Stimulated activated CD8-positive, alpha-beta memory T cell treated with anti-CD3 and anti-CD28 coated beads, Interleukin-12 subunit alpha, Interleukin-12 subunit beta, amount 100 ng/mL, for 24 hours (primary cell): ENCODE measurements at regions not wholly inside any gene's neighbourhood (a gene's known extent, or its start where the extent isn't known, plus 50 kb on each side); places are given as distances from the start of the nearest gene placed in this dataset.
"Not testable (repeated sequence)": the region's sequence is repeated elsewhere in the genome, so short reads cannot be mapped to it uniquely, and the experiment has no call there.

Source experiments
- DNase-seq: peaks from one replicate; pipeline ENCODE4 v3.0.0-alpha.2; 2020; ENCODE audit errors: extremely low read depth

GRCh38 chr12:131436922-131437705 is 273.8 kb upstream of the SFSWAP start:
- no peak for DNase-seq

- DNase-seq, result no peak
Observed at GRCh38 chr12:131437706-131438492, 273.0 kb upstream of the SFSWAP start.

- DNase-seq, result not testable (repeated sequence)
Observed at GRCh38 chr12:131438493-131438835, 272.4 kb upstream of the SFSWAP start.

- DNase-seq, result no peak
Observed at GRCh38 chr12:131438881-131439280, 272.0 kb upstream of the SFSWAP start.

- not testable (repeated sequence) for DNase-seq
Observed at GRCh38 chr12:131439752-131440151, 271.1 kb upstream of the SFSWAP start.

- not testable (repeated sequence) for DNase-seq
Observed at GRCh38 chr12:131440209-131441059, 270.5 kb upstream of the SFSWAP start.

GRCh38 chr12:131441060-131441396 is 269.9 kb upstream of the SFSWAP start:
- DNase-seq, result no peak

GRCh38 chr12:131441638-131442336 is 269.1 kb upstream of the SFSWAP start:
- no peak for DNase-seq

- DNase-seq, result no peak
Observed at GRCh38 chr12:131442337-131442918, 268.5 kb upstream of the SFSWAP start.

GRCh38 chr12:131443019-131444000 is 267.6 kb upstream of the SFSWAP start:
- DNase-seq, result no peak

GRCh38 chr12:131444220-131445164 is 266.4 kb upstream of the SFSWAP start:
- no peak for DNase-seq

GRCh38 chr12:131445184-131445774 is 265.6 kb upstream of the SFSWAP start:
- no peak for DNase-seq

- DNase-seq, result no peak
Observed at GRCh38 chr12:131445795-131446194, 265.1 kb upstream of the SFSWAP start.

- DNase-seq, result not testable (repeated sequence)
Observed at GRCh38 chr12:131447636-131448035, 263.3 kb upstream of the SFSWAP start.

- DNase-seq, result no peak
Observed at GRCh38 chr12:131448254-131448795, 262.6 kb upstream of the SFSWAP start.

GRCh38 chr12:131449027-131449426 is 261.9 kb upstream of the SFSWAP start:
- DNase-seq, result no peak

- no peak for DNase-seq
Observed at GRCh38 chr12:131452444-131452860, 258.4 kb upstream of the SFSWAP start.
